Vagina (tissue), 2 donors: ENCODE measurements at regions not wholly inside any gene's neighbourhood (a gene's known extent, or its start where the extent isn't known, plus 50 kb on each side); places are given as distances from the start of the nearest gene placed in this dataset.

Source experiments
- CTCF ChIP-seq, 3 experiments: fragments of 450-650 bp in 2 of 3; fragments of 200-600 bp in 1 of 3; sonication (generic) in 1 of 3; IDR thresholded peaks; one replicate each; pipeline ENCODE4 v1.5.1; 2017 to 2019; ENCODE audit warnings: antibody characterized with exemption in 3 of 3, mild to moderate bottlenecking in 2 of 3, moderate library complexity in 2 of 3
- POLR2A ChIP-seq, 2 donors: fragments of 450-650 bp; IDR thresholded peaks; one replicate each; pipeline ENCODE4 v1.6.1; 2017; ENCODE audit warnings: antibody characterized with exemption in 2 of 2, mild to moderate bottlenecking in 2 of 2, moderate library complexity in 2 of 2

DNA sequence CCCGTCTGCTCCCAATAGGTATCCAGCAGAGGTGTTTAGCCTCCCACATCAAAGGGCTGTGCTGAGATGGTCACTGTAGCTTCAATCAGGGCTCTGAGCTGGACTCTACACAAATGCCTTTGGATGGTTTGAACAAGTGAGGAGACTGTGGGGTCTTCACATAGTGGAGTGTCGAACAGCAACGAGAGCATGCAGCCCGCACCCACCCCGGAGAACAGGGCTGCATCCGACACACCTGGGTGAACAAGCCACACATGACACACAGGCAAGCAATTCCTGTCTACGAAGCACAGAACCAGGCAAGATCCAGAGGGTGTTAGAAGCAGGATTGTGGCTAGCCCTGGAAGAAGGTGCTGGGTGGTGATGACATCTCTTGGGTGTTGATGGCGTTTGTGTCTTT lies 58.0 kb upstream of the FGF3 start:
- no peak for TF ChIP-seq CTCF (IDR thresholded peaks at IDR 0.05)
- TF ChIP-seq POLR2A (IDR thresholded peaks at IDR 0.05): no peak
